DMS 273 (cell line): ENCODE measurements at regions not wholly inside any gene's neighbourhood (a gene's known extent, or its start where the extent isn't known, plus 50 kb on each side); places are given as distances from the start of the nearest gene placed in this dataset.

Experiments
- DNase-seq: peaks from one replicate; lab custom pipeline; 2025; ENCODE audit not compliant: unreplicated experiment; lab: John Stamatoyannopoulos, UW

GRCh38 chrX:22650691-22651090, 349.1 kb upstream of the DDX53 start:
- no peak for DNase-seq

GRCh38 chrX:22652596-22652995, 347.2 kb upstream of the DDX53 start:
- DNase-seq, result peak; percentile 5

- no peak for DNase-seq
Observed at GRCh38 chrX:22660756-22661155, 339.0 kb upstream of the DDX53 start.

- DNase-seq, result no peak
Observed at GRCh38 chrX:22662776-22663175, 337.0 kb upstream of the DDX53 start.

GRCh38 chrX:22664826-22665225, 334.9 kb upstream of the DDX53 start:
- no peak for DNase-seq

GRCh38 chrX:22665818-22666217, 333.9 kb upstream of the DDX53 start:
- DNase-seq, result no peak

GRCh38 chrX:22666441-22666840, 333.3 kb upstream of the DDX53 start:
- DNase-seq, result peak; percentile 70

GRCh38 chrX:22674932-22675331, 324.8 kb upstream of the DDX53 start:
- no peak for DNase-seq

GRCh38 chrX:22686138-22686541, 313.6 kb upstream of the DDX53 start:
- peak; percentile 68 for DNase-seq

GRCh38 chrX:22689290-22689689, 310.5 kb upstream of the DDX53 start:
- no peak for DNase-seq

- DNase-seq, result no peak
Observed at GRCh38 chrX:22690116-22690515, 309.6 kb upstream of the DDX53 start.

GRCh38 chrX:22691966-22692565, 307.7 kb upstream of the DDX53 start:
- DNase-seq, result no peak

GRCh38 chrX:22698151-22698550, 301.6 kb upstream of the DDX53 start:
- no peak for DNase-seq

- DNase-seq, result no peak
Observed at GRCh38 chrX:22699581-22700091, 300.1 kb upstream of the DDX53 start.

GRCh38 chrX:22712942-22713341, 286.8 kb upstream of the DDX53 start:
- no peak for DNase-seq

- no peak for DNase-seq
Observed at GRCh38 chrX:22730542-22730941, 269.2 kb upstream of the DDX53 start.

- no peak for DNase-seq
Observed at GRCh38 chrX:22737541-22737940, 262.2 kb upstream of the DDX53 start.

GRCh38 chrX:22739276-22739675, 260.5 kb upstream of the DDX53 start:
- no peak for DNase-seq

- no peak for DNase-seq
Observed at GRCh38 chrX:22740836-22741235, 258.9 kb upstream of the DDX53 start.

- no peak for DNase-seq
Observed at GRCh38 chrX:22742174-22742573, 257.6 kb upstream of the DDX53 start.

- peak; percentile 12 for DNase-seq
Observed at GRCh38 chrX:22746081-22746480, 253.7 kb upstream of the DDX53 start.

GRCh38 chrX:22748093-22748999, 251.4 kb upstream of the DDX53 start:
- DNase-seq, result peak; percentile 80
